Activated B cell treated with CpG ODN at 0.5 μM for 24 hours (primary cell): ENCODE measurements at regions not wholly inside any gene's neighbourhood (a gene's known extent, or its start where the extent isn't known, plus 50 kb on each side); places are given as distances from the start of the nearest gene placed in this dataset.
A peak's percentile ranks its signal among the peaks of the same experiment; 100 is the strongest.

Experiments
- ATAC-seq: fragments of 200-7000 bp; cut with Tn5 transposase; one replicate; pipeline ENCODE4 v1.10.0; 2021; ENCODE audit warnings: low read depth, mild to moderate bottlenecking, moderate library complexity
- CTCF ChIA-PET: fragments of 350-600 bp; sonication (Branson Sonifier 250); formaldehyde crosslinking; loops from one replicate; lab custom pipeline; 2021; ENCODE audit warnings: antibody characterized with exemption; lab: Charles Lee
- POLR2A ChIA-PET: fragments of 350-600 bp; sonication (Branson Sonifier 250); formaldehyde crosslinking; loops from one replicate; lab custom pipeline; 2021; ENCODE audit warnings: antibody characterized with exemption; lab: Charles Lee
- DNase-seq: peaks from one replicate; pipeline ENCODE4 v3.0.0; 2022
- H3K27ac Mint-ChIP-seq: one replicate; pipeline ENCODE4 v1.8.0; 2020; ENCODE audit warnings: mixed read lengths
- H3K27me3 Mint-ChIP-seq: one replicate; pipeline ENCODE4 v1.8.0; 2021; ENCODE audit warnings: mixed read lengths
- H3K36me3 Mint-ChIP-seq: one replicate; pipeline ENCODE4 v1.8.0; 2021; ENCODE audit warnings: low read depth, mixed read lengths
- H3K4me1 Mint-ChIP-seq: one replicate; pipeline ENCODE4 v1.8.0; 2021; ENCODE audit warnings: mixed read lengths
- H3K4me3 Mint-ChIP-seq: one replicate; pipeline ENCODE4 v1.8.0; 2020; ENCODE audit warnings: mild to moderate bottlenecking, mixed read lengths
- H3K9me3 Mint-ChIP-seq: one replicate; pipeline ENCODE4 v1.8.0; 2020; ENCODE audit warnings: mixed read lengths
- intact Hi-C: fragments of 100-400 bp; cut with micrococcal nuclease; formaldehyde crosslinking; loops from one replicate; pipeline ENCODE4 v1.15.1; 2024
- TF ChIP-seq, protein P1 (sequence below): fragments of 200-600 bp; IDR thresholded peaks from one replicate; pipeline ENCODE4 v1.8.0; 2022; ENCODE audit warnings: antibody characterized with exemption, mild to moderate bottlenecking

GRCh38 chr9:110128664-110129329 is 79.2 kb downstream of the C9orf152 start:
- no peak for DNase-seq
- intact Hi-C loops = loop anchor here (1.0 to 5.0 kb wide), 5 partner anchors 15 to 154 kb away; partner anchors contain the start of gene TXN
- POLR2A ChIA-PET = interaction anchor here (0.5 to 6.1 kb wide), 18 partner anchors 8 to 221 kb away, joined by 3 to 60 read pairs (median 6); no protein-coding TSS in a partner anchor
- CTCF ChIA-PET = interaction anchor here (0.6 to 1.7 kb wide), 9 partner anchors 14 to 225 kb away, joined by 3 to 7 read pairs (median 4); no protein-coding TSS in a partner anchor
- TF ChIP-seq, protein P1, sequence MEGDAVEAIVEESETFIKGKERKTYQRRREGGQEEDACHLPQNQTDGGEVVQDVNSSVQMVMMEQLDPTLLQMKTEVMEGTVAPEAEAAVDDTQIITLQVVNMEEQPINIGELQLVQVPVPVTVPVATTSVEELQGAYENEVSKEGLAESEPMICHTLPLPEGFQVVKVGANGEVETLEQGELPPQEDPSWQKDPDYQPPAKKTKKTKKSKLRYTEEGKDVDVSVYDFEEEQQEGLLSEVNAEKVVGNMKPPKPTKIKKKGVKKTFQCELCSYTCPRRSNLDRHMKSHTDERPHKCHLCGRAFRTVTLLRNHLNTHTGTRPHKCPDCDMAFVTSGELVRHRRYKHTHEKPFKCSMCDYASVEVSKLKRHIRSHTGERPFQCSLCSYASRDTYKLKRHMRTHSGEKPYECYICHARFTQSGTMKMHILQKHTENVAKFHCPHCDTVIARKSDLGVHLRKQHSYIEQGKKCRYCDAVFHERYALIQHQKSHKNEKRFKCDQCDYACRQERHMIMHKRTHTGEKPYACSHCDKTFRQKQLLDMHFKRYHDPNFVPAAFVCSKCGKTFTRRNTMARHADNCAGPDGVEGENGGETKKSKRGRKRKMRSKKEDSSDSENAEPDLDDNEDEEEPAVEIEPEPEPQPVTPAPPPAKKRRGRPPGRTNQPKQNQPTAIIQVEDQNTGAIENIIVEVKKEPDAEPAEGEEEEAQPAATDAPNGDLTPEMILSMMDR = no peak
- Mint-ChIP-seq H3K36me3 (peaks cover 43% of the 10 kb centered on the region), H3K4me3 (peak overlapping the region; percentile 75), H3K27ac (peak overlapping the region; percentile 85), H3K27me3 (no peaks in the 10 kb centered on the region), H3K4me1 (peaks cover 100% of the 10 kb centered on the region), H3K9me3 (no peaks in the 10 kb centered on the region)
- peak; percentile 90 for ATAC-seq

- peaks cover 99% of the 10 kb centered on the region for H3K4me1 Mint-ChIP-seq
- TF ChIP-seq, protein P1 = no peak
- H3K9me3 Mint-ChIP-seq = no peaks in the 10 kb centered on the region
- ChIA-PET CTCF (interaction anchor here (0.6 to 1.7 kb wide), 9 partner anchors 13 to 226 kb away, joined by 3 to 7 read pairs (median 4); no protein-coding TSS in a partner anchor), POLR2A (interaction anchor here (0.5 to 6.1 kb wide), 16 partner anchors 7 to 222 kb away, joined by 3 to 60 read pairs (median 5); no protein-coding TSS in a partner anchor)
- peak overlapping the region; percentile 85 for H3K27ac Mint-ChIP-seq
- H3K36me3 Mint-ChIP-seq = peaks cover 41% of the 10 kb centered on the region
- H3K4me3 Mint-ChIP-seq = peak overlapping the region; percentile 75
- intact Hi-C loops = loop anchor here (1.0 to 5.0 kb wide), 5 partner anchors 14 to 155 kb away; partner anchors contain the start of gene TXN
- ATAC-seq (peak; percentile 21), DNase-seq (no peak)
- H3K27me3 Mint-ChIP-seq = no peaks in the 10 kb centered on the region
Observed at GRCh38 chr9:110129425-110129824, 78.5 kb downstream of the C9orf152 start.

GRCh38 chr9:110130211-110130610 is 77.7 kb downstream of the C9orf152 start:
- TF ChIP-seq, protein P1 = no peak
- DNase-seq (no peak), ATAC-seq (no peak)
- Mint-ChIP-seq H3K27me3 (no peaks in the 10 kb centered on the region), H3K4me3 (peak overlapping the region; percentile 28), H3K36me3 (peaks cover 43% of the 10 kb centered on the region), H3K9me3 (no peaks in the 10 kb centered on the region), H3K27ac (peak overlapping the region; percentile 85), H3K4me1 (peaks cover 95% of the 10 kb centered on the region)
- ChIA-PET CTCF (interaction anchor here (1.1 to 1.7 kb wide), 2 partner anchors 14 to 20 kb away, joined by 3 to 6 read pairs; no protein-coding TSS in a partner anchor), POLR2A (interaction anchor here (0.5 to 6.1 kb wide), 7 partner anchors 13 to 223 kb away, joined by 3 to 60 read pairs (median 15); no protein-coding TSS in a partner anchor)
- intact Hi-C loops = no loop called here

DNA sequence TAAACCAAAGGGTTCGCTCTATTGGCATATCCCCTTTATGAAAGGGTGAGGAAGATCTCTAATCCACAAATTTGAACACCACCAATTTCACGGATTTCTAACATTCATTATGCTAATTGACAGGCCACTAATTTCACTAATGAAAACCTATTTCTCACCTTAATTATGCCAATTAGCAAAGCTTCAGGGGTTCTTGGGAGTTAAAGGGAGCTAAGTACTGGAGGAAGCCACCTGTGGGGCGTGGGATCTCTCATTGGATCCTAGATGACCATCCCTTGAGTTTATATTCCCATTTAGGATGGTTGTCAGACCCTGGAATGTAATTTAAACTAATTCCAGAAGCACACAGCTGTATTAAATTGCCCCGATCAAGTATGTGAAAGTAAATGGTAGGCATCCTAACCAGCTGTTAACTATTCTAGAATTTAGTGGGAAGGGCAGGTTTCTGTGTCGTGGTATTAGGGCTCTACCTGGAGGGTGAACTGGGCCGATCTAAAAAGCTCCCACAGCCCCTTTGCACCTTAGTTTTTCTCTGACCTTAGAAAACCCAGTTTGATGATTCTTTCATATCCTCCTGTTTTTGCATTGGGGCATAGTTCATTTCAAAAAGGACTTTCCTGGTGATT is 77.1 kb downstream of the C9orf152 start:
- ATAC-seq = no peak
- TF ChIP-seq, protein P1 = no peak
- CTCF ChIA-PET = interaction anchor here (1.1 kb wide), 1 partner anchor 19 kb away, joined by 3 read pairs; no protein-coding TSS in a partner anchor
- POLR2A ChIA-PET = interaction anchor here (0.5 to 6.1 kb wide), 5 partner anchors 13 to 228 kb away, joined by 3 to 60 read pairs (median 5); no protein-coding TSS in a partner anchor
- DNase-seq = no peak
- H3K4me3 Mint-ChIP-seq = peak overlapping the region; percentile 48
- H3K9me3 Mint-ChIP-seq = no peaks in the 10 kb centered on the region
- intact Hi-C loops = no loop called here
- H3K36me3 Mint-ChIP-seq = peaks cover 47% of the 10 kb centered on the region
- peaks cover 95% of the 10 kb centered on the region for H3K4me1 Mint-ChIP-seq
- H3K27ac Mint-ChIP-seq = peak overlapping the region; percentile 85
- no peaks in the 10 kb centered on the region for H3K27me3 Mint-ChIP-seq
